H9 (cell line): ENCODE measurements at regions not wholly inside any gene's neighbourhood (a gene's known extent, or its start where the extent isn't known, plus 50 kb on each side); places are given as distances from the start of the nearest gene placed in this dataset.

Source experiments
- DNase-seq: peaks from one replicate; pipeline ENCODE4 v3.0.0-alpha.2; 2017
- H2AFZ ChIP-seq: one replicate; pipeline ENCODE4 v1.6.1; 2013; ENCODE audit warnings: mild to moderate bottlenecking, low read length, control low read depth, moderate library complexity
- H2AK5ac ChIP-seq: 2 replicates; pipeline ENCODE4 v1.6.1; 2013; ENCODE audit warnings: low read length, control low read depth, mixed read lengths; ENCODE audit not compliant: insufficient read length
- H2BK120ac ChIP-seq: one replicate; pipeline ENCODE4 v1.6.1; 2013; ENCODE audit warnings: low read depth, mild to moderate bottlenecking, low read length, control low read depth, inconsistent platforms; ENCODE audit not compliant: poor library complexity, severe bottlenecking
- H2BK12ac ChIP-seq: 2 replicates; pipeline ENCODE4 v1.6.1; 2013; ENCODE audit warnings: low read length, control low read depth, mixed read lengths, low read depth; ENCODE audit not compliant: insufficient read length
- H2BK15ac ChIP-seq: 2 replicates; pipeline ENCODE4 v1.6.1; 2013; ENCODE audit warnings: low read depth, low read length, control low read depth
- H2BK20ac ChIP-seq: one replicate; pipeline ENCODE4 v1.6.1; 2013; ENCODE audit warnings: low read depth, mild to moderate bottlenecking, low read length, control low read depth, inconsistent platforms; ENCODE audit not compliant: poor library complexity, severe bottlenecking
- H2BK5ac ChIP-seq: 2 replicates; pipeline ENCODE4 v1.6.1; 2013; ENCODE audit warnings: low read length, control low read depth, mixed read lengths; ENCODE audit not compliant: insufficient read length
- H3K14ac ChIP-seq: 2 replicates; pipeline ENCODE4 v1.6.1; 2013; ENCODE audit warnings: low read length, control low read depth; ENCODE audit not compliant: insufficient read depth
- H3K18ac ChIP-seq: 2 replicates; pipeline ENCODE4 v1.6.1; 2013; ENCODE audit warnings: low read depth, mild to moderate bottlenecking, mixed read lengths, low read length, control low read depth; ENCODE audit not compliant: insufficient read length
- H3K23ac ChIP-seq: 2 replicates; pipeline ENCODE4 v1.6.1; 2013; ENCODE audit warnings: low read length, control low read depth, mixed read lengths, low read depth; ENCODE audit not compliant: insufficient read length
- H3K23me2 ChIP-seq: 2 replicates; pipeline ENCODE4 v1.6.1; 2013; ENCODE audit warnings: low read depth, mild to moderate bottlenecking, mixed read lengths, low read length, control low read depth; ENCODE audit not compliant: insufficient read length, poor library complexity, severe bottlenecking
- H3K27ac ChIP-seq: 2 replicates; pipeline ENCODE4 v1.5.1; 2013; ENCODE audit warnings: low read length, control low read depth, mixed read lengths, low read depth; ENCODE audit not compliant: insufficient read length
- H3K27me3 ChIP-seq: 2 replicates; pipeline ENCODE4 v1.6.1; 2013; ENCODE audit warnings: low read length, control low read depth, inconsistent platforms; ENCODE audit not compliant: insufficient read depth
- H3K4ac ChIP-seq: 2 replicates; pipeline ENCODE4 v1.6.1; 2013; ENCODE audit warnings: low read depth, mild to moderate bottlenecking, control low read depth, inconsistent platforms, low read length, moderate library complexity
- H3K4me1 ChIP-seq: 2 replicates; pipeline ENCODE4 v1.6.1; 2013; ENCODE audit warnings: low read length, control low read depth, inconsistent platforms; ENCODE audit not compliant: insufficient read depth
- H3K4me2 ChIP-seq: 2 replicates; pipeline ENCODE4 v1.6.1; 2013; ENCODE audit warnings: low read length, control low read depth, mixed read lengths; ENCODE audit not compliant: insufficient read length, insufficient read depth
- H3K56ac ChIP-seq: 2 replicates; pipeline ENCODE4 v1.6.1; 2013; ENCODE audit warnings: low read depth, mild to moderate bottlenecking, mixed read lengths, low read length, control low read depth; ENCODE audit not compliant: insufficient read length
- H3K79me1 ChIP-seq: 2 replicates; pipeline ENCODE4 v1.6.1; 2013; ENCODE audit warnings: low read depth, mild to moderate bottlenecking, moderate library complexity, low read length, control low read depth, inconsistent platforms; ENCODE audit not compliant: insufficient read depth, poor library complexity, severe bottlenecking
- H3K79me2 ChIP-seq: 2 replicates; pipeline ENCODE4 v1.6.1; 2013; ENCODE audit warnings: low read length, control low read depth, inconsistent platforms; ENCODE audit not compliant: insufficient read depth
- H3K9ac ChIP-seq: 2 replicates; pipeline ENCODE4 v1.6.1; 2013; ENCODE audit warnings: low read length, control low read depth, mixed read lengths; ENCODE audit not compliant: insufficient read length; ENCODE audit errors: extremely low read depth
- H3K9me3 ChIP-seq: one replicate; pipeline ENCODE4 v1.6.1; 2013; ENCODE audit warnings: low read depth, low read length, inconsistent platforms; ENCODE audit not compliant: control insufficient read depth
- H3T11ph ChIP-seq: one replicate; pipeline ENCODE4 v1.6.1; 2013; ENCODE audit warnings: mild to moderate bottlenecking, low read length, control low read depth, inconsistent platforms
- H4K20me1 ChIP-seq: one replicate; pipeline ENCODE4 v1.6.1; 2013; ENCODE audit not compliant: control insufficient read depth, insufficient read length, insufficient read depth
- H4K5ac ChIP-seq: 2 replicates; pipeline ENCODE4 v1.6.1; 2013; ENCODE audit warnings: low read depth, mild to moderate bottlenecking, mixed read lengths, low read length, control low read depth; ENCODE audit not compliant: insufficient read length
- H4K8ac ChIP-seq: replicated peaks from 2 replicates; pipeline ENCODE4 v1.6.1; 2013; ENCODE audit warnings: low read length, control low read depth, mixed read lengths, low read depth; ENCODE audit not compliant: insufficient read length
- H4K91ac ChIP-seq: 2 replicates; pipeline ENCODE4 v1.6.1; 2013; ENCODE audit warnings: low read depth, mild to moderate bottlenecking, moderate library complexity, mixed read lengths, low read length, control low read depth; ENCODE audit not compliant: insufficient read length
- H3K27ac Mint-ChIP-seq, 3 experiments: 2 replicates in 2 of 3; 3 replicates in 1 of 3; pipeline ENCODE4 v1.8.0; 2020 to 2021; ENCODE audit warnings: mixed read lengths in 3 of 3, mild to moderate bottlenecking in 1 of 3, moderate library complexity in 1 of 3
- H3K27me3 Mint-ChIP-seq: 2 replicates; pipeline ENCODE4 v1.8.0; 2021; ENCODE audit warnings: low read depth, mild to moderate bottlenecking, moderate library complexity, mixed read lengths
- H3K36me3 Mint-ChIP-seq, 3 experiments: 2 replicates in 2 of 3; 3 replicates in 1 of 3; pipeline ENCODE4 v1.8.0; 2020 to 2021; ENCODE audit warnings: low read depth in 3 of 3, mixed read lengths in 3 of 3; ENCODE audit not compliant: insufficient read depth in 1 of 3
- H3K4me1 Mint-ChIP-seq, 2 experiments: 2 replicates each; pipeline ENCODE4 v1.8.0; 2020; ENCODE audit warnings: mixed read lengths in 2 of 2
- H3K4me3 Mint-ChIP-seq, 2 experiments: 2 replicates in 1 of 2; 3 replicates in 1 of 2; pipeline ENCODE4 v1.8.0; 2020 to 2021; ENCODE audit warnings: mild to moderate bottlenecking in 2 of 2, mixed read lengths in 2 of 2, moderate library complexity in 1 of 2
- H3K9me3 Mint-ChIP-seq, 2 experiments: 2 replicates in 1 of 2; 3 replicates in 1 of 2; pipeline ENCODE4 v1.8.0; 2020; ENCODE audit warnings: mild to moderate bottlenecking in 2 of 2, mixed read lengths in 2 of 2, moderate library complexity in 1 of 2
- CTCF ChIP-seq: fragments of 200-600 bp; sonication (generic); conservative IDR thresholded peaks from 3 replicates; pipeline ENCODE4 v1.8.0; 2021; ENCODE audit warnings: antibody characterized with exemption, mild to moderate bottlenecking
- WGBS: extraction: QIAGEN DNeasy Blood & Tissue Kit; methylation state at CpG from one replicate; pipeline ENCODE4 v1.1.7; 2013; ENCODE audit warnings: missing lambda C conversion rate, low lambda C conversion rate, mixed read lengths; ENCODE audit not compliant: insufficient read length; ENCODE audit errors: extremely low coverage; 5-methylcytosine and 5-hydroxymethylcytosine counted together

- Histone ChIP-seq H3K4me2 (no peak overlapping the region), H3K27me3 (no peaks in the 10 kb centered on the region), H2BK20ac (no peak overlapping the region), H3T11ph (no peak overlapping the region), H3K27ac (no peak overlapping the region), H3K56ac (no peak overlapping the region), H4K20me1 (no peaks in the 10 kb centered on the region), H2BK120ac (no peak overlapping the region), H3K79me2 (no peaks in the 10 kb centered on the region), H4K91ac (no peak overlapping the region), H3K18ac (no peak overlapping the region), H2BK15ac (no peak overlapping the region), H3K9me3 (no peaks in the 10 kb centered on the region), H3K79me1 (no peaks in the 10 kb centered on the region), H2BK5ac (no peak overlapping the region), H4K5ac (no peak overlapping the region), H3K23me2 (no peaks in the 10 kb centered on the region), H2BK12ac (no peak overlapping the region), H2AK5ac (no peak overlapping the region), H4K8ac (no peak overlapping the region), H3K4me1 (no peaks in the 10 kb centered on the region), H3K14ac (no peak overlapping the region), H3K4ac (no peak overlapping the region), H3K9ac (no peak overlapping the region), H3K23ac (no peak overlapping the region), H2AFZ (no peak overlapping the region)
- TF ChIP-seq CTCF: no peak
- WGBS: no CpG with 5 or more reads among the region's 3 CpGs
- Mint-ChIP-seq H3K9me3 (no peaks in the 10 kb centered on the region), H3K27me3 (no peaks in the 10 kb centered on the region), H3K36me3 (no peaks in the 10 kb centered on the region), H3K4me3 (no peak overlapping the region), H3K4me1 (no peaks in the 10 kb centered on the region), H3K27ac (no peak overlapping the region)
- DNase-seq: no peak
These were observed 471.8 kb upstream of the JAG1 start for GRCh38 chr20:11145616-11146015.
